ENCODE measurements at regions not wholly inside any gene's neighbourhood (a gene's known extent, or its start where the extent isn't known, plus 50 kb on each side); places are given as distances from the start of the nearest gene placed in this dataset.
"Not testable (repeated sequence)": the region's sequence is repeated elsewhere in the genome, so short reads cannot be mapped to it uniquely, and the experiment has no call there.

GRCh38 chr5:142542078-142542477, 143.8 kb downstream of the FGF1 start:
- DNase-seq, result no peak

- DNase-seq, result no peak
Observed at GRCh38 chr5:142540922-142541422, 144.9 kb downstream of the FGF1 start.

GRCh38 chr5:142539154-142539740, 146.6 kb downstream of the FGF1 start:
- no peak for DNase-seq

GRCh38 chr5:142537938-142538337, 148.0 kb downstream of the FGF1 start:
- DNase-seq, result peak; percentile 44

- DNase-seq, result no peak
Observed at GRCh38 chr5:142532781-142533176, 153.1 kb downstream of the FGF1 start.

- DNase-seq, result peak; percentile 4
Observed at GRCh38 chr5:142531977-142532780, 153.7 kb downstream of the FGF1 start.

GRCh38 chr5:142530904-142531303, 155.0 kb downstream of the FGF1 start:
- no peak for DNase-seq

- DNase-seq, result no peak
Observed at GRCh38 chr5:142529626-142530278, 156.1 kb downstream of the FGF1 start.

GRCh38 chr5:142527664-142528295, 158.1 kb downstream of the FGF1 start:
- no peak for DNase-seq

GRCh38 chr5:142527234-142527633, 158.7 kb downstream of the FGF1 start:
- no peak for DNase-seq

- no peak for DNase-seq
Observed at GRCh38 chr5:142522983-142523382, 162.9 kb downstream of the FGF1 start.

- DNase-seq, result no peak
Observed at GRCh38 chr5:142521706-142522105, 164.2 kb downstream of the FGF1 start.

GRCh38 chr5:142520885-142521284, 165.0 kb downstream of the FGF1 start:
- no peak for DNase-seq

GRCh38 chr5:142519913-142520312, 166.0 kb downstream of the FGF1 start:
- not testable (repeated sequence) for DNase-seq

- no peak for DNase-seq
Observed at GRCh38 chr5:142517840-142518239, 168.1 kb downstream of the FGF1 start.

GRCh38 chr5:142516732-142517131, 169.2 kb downstream of the FGF1 start:
- DNase-seq, result no peak

- DNase-seq, result no peak
Observed at GRCh38 chr5:142515036-142515435, 170.9 kb downstream of the FGF1 start.

GRCh38 chr5:142514196-142514595, 171.7 kb downstream of the FGF1 start:
- no peak for DNase-seq

- DNase-seq, result no peak
Observed at GRCh38 chr5:142512043-142513042, 173.5 kb downstream of the FGF1 start.

GRCh38 chr5:142511358-142511757, 174.5 kb downstream of the FGF1 start:
- no peak for DNase-seq

GRCh38 chr5:142509026-142509425, 176.9 kb downstream of the FGF1 start:
- no peak for DNase-seq

- DNase-seq, result no peak
Observed at GRCh38 chr5:142508591-142508990, 177.3 kb downstream of the FGF1 start.
